Stomach (tissue), 8 donors: ENCODE measurements at regions not wholly inside any gene's neighbourhood (a gene's known extent, or its start where the extent isn't known, plus 50 kb on each side); places are given as distances from the start of the nearest gene placed in this dataset.

Source experiments
- DNase-seq, 2 donors: peaks; one replicate each; pipeline versions ENCODE4 v3.0.0 to v3.0.0-alpha.2; 2013 to 2019
- H3K27ac ChIP-seq, 5 donors: fragments of 200-600 bp in 4 of 5; sonication (generic) in 4 of 5; one replicate each; pipeline ENCODE4 v1.5.1; 2013 to 2019; ENCODE audit warnings: mild to moderate bottlenecking in 1 of 5, moderate library complexity in 1 of 5
- H3K27me3 ChIP-seq, 3 donors: fragments of 200-600 bp; sonication (generic); one replicate each; pipeline ENCODE4 v1.5.1; 2017 to 2019; ENCODE audit warnings: mixed run types in 1 of 3
- H3K36me3 ChIP-seq, 4 donors: fragments of 200-600 bp; sonication (generic); 1 replicate in 3 of 4; 2 replicates in 1 of 4; pipeline ENCODE4 v1.5.1; 2016 to 2019
- H3K4me1 ChIP-seq, 4 donors: fragments of 200-600 bp; sonication (generic); one replicate each; pipeline ENCODE4 v1.5.1; 2016 to 2019
- H3K4me3 ChIP-seq, 4 donors: fragments of 200-600 bp; sonication (generic) in 3 of 4; one replicate each; pipeline ENCODE4 v1.5.1; 2016 to 2019; ENCODE audit warnings: mild to moderate bottlenecking in 1 of 4
- H3K9me3 ChIP-seq, 4 donors: fragments of 200-600 bp; sonication (generic); one replicate each; pipeline ENCODE4 v1.5.1; 2016 to 2019
- CTCF ChIP-seq, 7 experiments: fragments of 450-650 bp in 4 of 7; fragments of 200-600 bp in 3 of 7; sonication (generic) in 3 of 7; IDR thresholded peaks; one replicate each; pipeline ENCODE4 v1.5.1; 2016 to 2019; ENCODE audit warnings: antibody characterized with exemption in 7 of 7, control low read depth in 2 of 7, mild to moderate bottlenecking in 1 of 7
- EP300 ChIP-seq: sonication (generic); formaldehyde crosslinking; IDR thresholded peaks from one replicate; pipeline ENCODE4 v1.6.1; 2017; ENCODE audit warnings: antibody characterized with exemption
- POLR2A ChIP-seq, 4 donors: fragments of 450-650 bp; IDR thresholded peaks; one replicate each; pipeline ENCODE4 v1.6.1; 2016; ENCODE audit warnings: antibody characterized with exemption in 4 of 4, control low read depth in 2 of 4, mild to moderate bottlenecking in 1 of 4, moderate library complexity in 1 of 4
- POLR2AphosphoS5 ChIP-seq, 3 donors: sonication (generic); formaldehyde crosslinking; IDR thresholded peaks; one replicate each; pipeline ENCODE4 v1.6.1; 2016; ENCODE audit warnings: antibody characterized with exemption in 3 of 3
- WGBS, 5 donors: extraction: QIAGEN DNeasy Blood & Tissue Kit in 3 of 5; methylation state at CpG; one replicate each; pipeline versions ENCODE4 v1.1.5 to v1.1.7; 2013 to 2018; 5-methylcytosine and 5-hydroxymethylcytosine counted together
- intact Hi-C: fragments of 100-400 bp; cut with DNase I; formaldehyde crosslinking; loops from one replicate; pipeline ENCODE4 v1.15.1; 2023; ENCODE audit warnings: low total_unique reads
- donor health status: healthy with polysubstance abuse.
- donor health status: Bipolar disorder and iron deficiency.
- donor health status: healthy.

- no peaks in the 10 kb centered on the region for H3K27me3 ChIP-seq
- peak overlapping the region in 2 of 5 donors; percentile 43 to 49 for H3K27ac ChIP-seq
- peak in 1 of 2 donors; percentile 40 for DNase-seq
- 74 to 87% (median 84%) methylated on average over 10 of the region's 10 CpGs for WGBS, 5 donors
- no peaks in the 10 kb centered on the region for H3K9me3 ChIP-seq
- intact Hi-C loops = no loop called here
- no peak overlapping the region for H3K4me3 ChIP-seq
- H3K36me3 ChIP-seq = no peaks in the 10 kb centered on the region
- TF ChIP-seq POLR2A (IDR thresholded peaks at IDR 0.05) = no peak
- TF ChIP-seq POLR2AphosphoS5 (IDR thresholded peaks at IDR 0.05) = peak in 1 of 3 donors; percentile 16
- peaks cover 9 to 54% (median 16%) of the 10 kb centered on the region in 4 donors for H3K4me1 ChIP-seq
Measured at GRCh38 chr3:101936419-101937356, 87.4 kb downstream of the NFKBIZ start.

- no peaks in the 10 kb centered on the region for H3K9me3 ChIP-seq
- peak in 1 of 2 donors; percentile 17 for DNase-seq
- no peaks in the 10 kb centered on the region for H3K36me3 ChIP-seq
- no peak for TF ChIP-seq POLR2A (IDR thresholded peaks at IDR 0.05)
- TF ChIP-seq POLR2AphosphoS5 (IDR thresholded peaks at IDR 0.05) = no peak
- TF ChIP-seq CTCF (IDR thresholded peaks at IDR 0.05) = no peak
- TF ChIP-seq EP300 = no peak
- no peak overlapping the region for H3K27ac ChIP-seq
- H3K27me3 ChIP-seq = no peaks in the 10 kb centered on the region
- intact Hi-C loops = no loop called here
- WGBS, 5 donors = 16 to 29% (median 26%) methylated on average over 2 of the region's 2 CpGs
- no peak overlapping the region for H3K4me3 ChIP-seq
- peaks cover 9 to 59% (median 16%) of the 10 kb centered on the region in 4 donors for H3K4me1 ChIP-seq
Measured at GRCh38 chr3:101938262-101938847, 89.0 kb downstream of the NFKBIZ start.

- TF ChIP-seq POLR2AphosphoS5 (IDR thresholded peaks at IDR 0.05) (no peak), EP300 (no peak), POLR2A (IDR thresholded peaks at IDR 0.05) (no peak), CTCF (IDR thresholded peaks at IDR 0.05) (no peak)
Measured at GRCh38 chr3:101939361-101940049, 90.2 kb downstream of the NFKBIZ start.

GRCh38 chr3:101940521-101941317 is 91.4 kb downstream of the NFKBIZ start:
- H3K9me3 ChIP-seq = no peaks in the 10 kb centered on the region
- peak overlapping the region in 1 of 5 donors; percentile 10 for H3K27ac ChIP-seq
- H3K4me3 ChIP-seq = no peak overlapping the region
- DNase-seq = peak in 1 of 2 donors; percentile 75
- TF ChIP-seq CTCF (IDR thresholded peaks at IDR 0.05) (no peak), POLR2AphosphoS5 (IDR thresholded peaks at IDR 0.05) (peak in 1 of 3 donors; percentile 12)
- intact Hi-C loops = no loop called here
- no peaks in the 10 kb centered on the region for H3K36me3 ChIP-seq
- no peaks in the 10 kb centered on the region for H3K27me3 ChIP-seq
- WGBS, 5 donors = 40 to 61% (median 51%) methylated on average over 9 of the region's 9 CpGs
- H3K4me1 ChIP-seq = peaks cover 9 to 59% (median 16%) of the 10 kb centered on the region in 4 donors

More at GRCh38 chr3:101939361-101940049, 90.2 kb downstream of the NFKBIZ start:
- Histone ChIP-seq H3K9me3 (no peaks in the 10 kb centered on the region), H3K27ac (no peak overlapping the region), H3K4me3 (no peak overlapping the region), H3K4me1 (peaks cover 9 to 59% (median 16%) of the 10 kb centered on the region in 4 donors), H3K27me3 (no peaks in the 10 kb centered on the region), H3K36me3 (no peaks in the 10 kb centered on the region)
- DNase-seq = no peak
- WGBS, 5 donors = 85 to 95% (median 87%) methylated on average over 6 of the region's 6 CpGs
- intact Hi-C loops = no loop called here
